ENCODE measurements at regions not wholly inside any gene's neighbourhood (a gene's known extent, or its start where the extent isn't known, plus 50 kb on each side); places are given as distances from the start of the nearest gene placed in this dataset.
"Not testable (repeated sequence)": the region's sequence is repeated elsewhere in the genome, so short reads cannot be mapped to it uniquely, and the experiment has no call there.

- intact Hi-C loops (cut with micrococcal nuclease); DNase-seq (ENCODE audit: low spot score); H3K36me3 Mint-ChIP-seq (ENCODE audit: low read depth); H3K4me3 Mint-ChIP-seq; H3K4me1 Mint-ChIP-seq (ENCODE audit: low read depth); H3K9me3 Mint-ChIP-seq; H3K27me3 Mint-ChIP-seq (ENCODE audit: insufficient read depth); H3K27ac Mint-ChIP-seq: not testable (repeated sequence)
Measured at GRCh38 chr11:106531648-106532047, 454.2 kb downstream of the AASDHPPT start.

- no peaks in the 10 kb centered on the region for H3K4me1 Mint-ChIP-seq (ENCODE audit: low read depth)
- no peak for DNase-seq (ENCODE audit: low spot score)
- H3K9me3 Mint-ChIP-seq, result peaks cover 5% of the 10 kb centered on the region
- no peaks in the 10 kb centered on the region for H3K27me3 Mint-ChIP-seq (ENCODE audit: insufficient read depth)
- no peak overlapping the region for H3K4me3 Mint-ChIP-seq
- H3K27ac Mint-ChIP-seq, result no peak overlapping the region
- intact Hi-C loops (cut with micrococcal nuclease), result no loop called here
- H3K36me3 Mint-ChIP-seq (ENCODE audit: low read depth), result no peaks in the 10 kb centered on the region
Measured at GRCh38 chr11:106533046-106533445, 455.6 kb downstream of the AASDHPPT start.

- no peak for DNase-seq (ENCODE audit: low spot score)
- Mint-ChIP-seq H3K4me1 (ENCODE audit: low read depth) (no peaks in the 10 kb centered on the region), H3K9me3 (peaks cover 4% of the 10 kb centered on the region), H3K27ac (no peak overlapping the region), H3K27me3 (ENCODE audit: insufficient read depth) (no peaks in the 10 kb centered on the region), H3K4me3 (no peak overlapping the region), H3K36me3 (ENCODE audit: low read depth) (no peaks in the 10 kb centered on the region)
- intact Hi-C loops (cut with micrococcal nuclease), result no loop called here
Measured at GRCh38 chr11:106540001-106540400, 462.5 kb downstream of the AASDHPPT start.

- no peaks in the 10 kb centered on the region for H3K9me3 Mint-ChIP-seq
- intact Hi-C loops (cut with micrococcal nuclease), result no loop called here
- no peaks in the 10 kb centered on the region for H3K27me3 Mint-ChIP-seq (ENCODE audit: insufficient read depth)
- no peak overlapping the region for H3K27ac Mint-ChIP-seq
- H3K4me1 Mint-ChIP-seq (ENCODE audit: low read depth), result no peaks in the 10 kb centered on the region
- no peaks in the 10 kb centered on the region for H3K36me3 Mint-ChIP-seq (ENCODE audit: low read depth)
- no peak overlapping the region for H3K4me3 Mint-ChIP-seq
- no peak for DNase-seq (ENCODE audit: low spot score)
Measured at GRCh38 chr11:106548406-106548805, 469.9 kb downstream of the GUCY1A2 start.

GRCh38 chr11:106551744-106552673 lies 466.3 kb downstream of the GUCY1A2 start:
- Mint-ChIP-seq H3K4me3 (no peak overlapping the region), H3K9me3 (peaks cover 7% of the 10 kb centered on the region), H3K4me1 (ENCODE audit: low read depth) (no peaks in the 10 kb centered on the region), H3K27me3 (ENCODE audit: insufficient read depth) (no peaks in the 10 kb centered on the region), H3K36me3 (ENCODE audit: low read depth) (no peaks in the 10 kb centered on the region), H3K27ac (no peak overlapping the region)
- DNase-seq (ENCODE audit: low spot score), result no peak
- intact Hi-C loops (cut with micrococcal nuclease), result no loop called here

- Mint-ChIP-seq H3K36me3 (ENCODE audit: low read depth) (no peaks in the 10 kb centered on the region), H3K27ac (no peak overlapping the region), H3K9me3 (peaks cover 9% of the 10 kb centered on the region), H3K4me1 (ENCODE audit: low read depth) (no peaks in the 10 kb centered on the region), H3K27me3 (ENCODE audit: insufficient read depth) (no peaks in the 10 kb centered on the region), H3K4me3 (no peak overlapping the region)
- intact Hi-C loops (cut with micrococcal nuclease), result no loop called here
- no peak for DNase-seq (ENCODE audit: low spot score)
Measured at GRCh38 chr11:106552694-106553203, 465.5 kb downstream of the GUCY1A2 start.

- no peak for DNase-seq (ENCODE audit: low spot score)
- Mint-ChIP-seq H3K27ac (no peak overlapping the region), H3K9me3 (peaks cover 12% of the 10 kb centered on the region), H3K4me1 (ENCODE audit: low read depth) (no peaks in the 10 kb centered on the region), H3K36me3 (ENCODE audit: low read depth) (no peaks in the 10 kb centered on the region), H3K27me3 (ENCODE audit: insufficient read depth) (no peaks in the 10 kb centered on the region), H3K4me3 (no peak overlapping the region)
- intact Hi-C loops (cut with micrococcal nuclease), result no loop called here
Measured at GRCh38 chr11:106553304-106553703, 465.0 kb downstream of the GUCY1A2 start.

GRCh38 chr11:106555566-106556250 lies 462.6 kb downstream of the GUCY1A2 start:
- intact Hi-C loops (cut with micrococcal nuclease); H3K4me1 Mint-ChIP-seq (ENCODE audit: low read depth); H3K27me3 Mint-ChIP-seq (ENCODE audit: insufficient read depth); H3K4me3 Mint-ChIP-seq; H3K36me3 Mint-ChIP-seq (ENCODE audit: low read depth); H3K27ac Mint-ChIP-seq; DNase-seq (ENCODE audit: low spot score): not testable (repeated sequence)
- peaks cover 12% of the 10 kb centered on the region for H3K9me3 Mint-ChIP-seq

GRCh38 chr11:106565326-106565725 lies 452.9 kb downstream of the GUCY1A2 start:
- intact Hi-C loops (cut with micrococcal nuclease), result no loop called here
- Mint-ChIP-seq H3K36me3 (ENCODE audit: low read depth) (no peaks in the 10 kb centered on the region), H3K27me3 (ENCODE audit: insufficient read depth) (no peaks in the 10 kb centered on the region), H3K4me1 (ENCODE audit: low read depth) (no peaks in the 10 kb centered on the region), H3K27ac (no peak overlapping the region), H3K9me3 (peaks cover 18% of the 10 kb centered on the region), H3K4me3 (no peak overlapping the region)
- DNase-seq (ENCODE audit: low spot score), result no peak

GRCh38 chr11:106568632-106569031 lies 449.6 kb downstream of the GUCY1A2 start:
- H3K36me3 Mint-ChIP-seq (ENCODE audit: low read depth), result no peaks in the 10 kb centered on the region
- no peak for DNase-seq (ENCODE audit: low spot score)
- H3K27ac Mint-ChIP-seq, result no peak overlapping the region
- intact Hi-C loops (cut with micrococcal nuclease), result no loop called here
- H3K27me3 Mint-ChIP-seq (ENCODE audit: insufficient read depth), result no peaks in the 10 kb centered on the region
- no peaks in the 10 kb centered on the region for H3K4me1 Mint-ChIP-seq (ENCODE audit: low read depth)
- peaks cover 12% of the 10 kb centered on the region for H3K9me3 Mint-ChIP-seq
- no peak overlapping the region for H3K4me3 Mint-ChIP-seq

GRCh38 chr11:106577384-106577783 lies 440.9 kb downstream of the GUCY1A2 start:
- H3K4me1 Mint-ChIP-seq (ENCODE audit: low read depth); H3K9me3 Mint-ChIP-seq; H3K27ac Mint-ChIP-seq; intact Hi-C loops (cut with micrococcal nuclease); DNase-seq (ENCODE audit: low spot score); H3K27me3 Mint-ChIP-seq (ENCODE audit: insufficient read depth); H3K4me3 Mint-ChIP-seq; H3K36me3 Mint-ChIP-seq (ENCODE audit: low read depth): not testable (repeated sequence)

- intact Hi-C loops (cut with micrococcal nuclease), result no loop called here
- no peaks in the 10 kb centered on the region for H3K36me3 Mint-ChIP-seq (ENCODE audit: low read depth)
- no peak for DNase-seq (ENCODE audit: low spot score)
- H3K4me1 Mint-ChIP-seq (ENCODE audit: low read depth), result no peaks in the 10 kb centered on the region
- H3K9me3 Mint-ChIP-seq, result peaks cover 14% of the 10 kb centered on the region
- H3K27me3 Mint-ChIP-seq (ENCODE audit: insufficient read depth), result no peaks in the 10 kb centered on the region
- no peak overlapping the region for H3K4me3 Mint-ChIP-seq
- H3K27ac Mint-ChIP-seq, result no peak overlapping the region
Measured at GRCh38 chr11:106581399-106581798, 436.9 kb downstream of the GUCY1A2 start.

- no peaks in the 10 kb centered on the region for H3K36me3 Mint-ChIP-seq (ENCODE audit: low read depth)
- no peak overlapping the region for H3K4me3 Mint-ChIP-seq
- H3K4me1 Mint-ChIP-seq (ENCODE audit: low read depth), result no peaks in the 10 kb centered on the region
- no peak for DNase-seq (ENCODE audit: low spot score)
- no peak overlapping the region for H3K27ac Mint-ChIP-seq
- peaks cover 10% of the 10 kb centered on the region for H3K9me3 Mint-ChIP-seq
- no peaks in the 10 kb centered on the region for H3K27me3 Mint-ChIP-seq (ENCODE audit: insufficient read depth)
- intact Hi-C loops (cut with micrococcal nuclease), result no loop called here
Measured at GRCh38 chr11:106585061-106585460, 433.2 kb downstream of the GUCY1A2 start.

All from activated T-helper 1 cell treated with anti-CD3 and anti-CD28 coated beads, Interleukin-12 subunit alpha, Interleukin-12 subunit beta, Interleukin-2, Interleukin-4 antibody, amounts not matched to agents 30 ng/mL and 10 ng/mL and 1 ng/mL, durations not matched to agents 14 hours and 24 hours and 36 hours (primary cell).